T-cell (primary cell): ENCODE measurements at regions not wholly inside any gene's neighbourhood (a gene's known extent, or its start where the extent isn't known, plus 50 kb on each side); places are given as distances from the start of the nearest gene placed in this dataset.
"Not testable (repeated sequence)": the region's sequence is repeated elsewhere in the genome, so short reads cannot be mapped to it uniquely, and the experiment has no call there.

ENCODE experiments used
- ATAC-seq, 4 experiments: fragments of 200-7000 bp in 3 of 4; fragments of 150-1000 bp in 1 of 4; cut with Tn5 transposase; replicated peaks in 1 of 4; 1 replicate in 3 of 4; 2 replicates in 1 of 4; pipeline ENCODE4 v1.10.0; 2021; ENCODE audit warnings: moderate library complexity in 3 of 4, mild to moderate bottlenecking in 2 of 4, moderate number of reproducible peaks in 1 of 4
- CTCF ChIA-PET, 2 donors: fragments of 300-600 bp; sonication (Branson Sonifier 250); formaldehyde crosslinking; loops; one replicate each; lab custom pipeline; 2022; ENCODE audit warnings: antibody characterized with exemption in 2 of 2; lab: Charles Lee
- POLR2A ChIA-PET, 2 donors: fragments of 300-600 bp; sonication (Branson Sonifier 250); formaldehyde crosslinking; loops; one replicate each; lab custom pipeline; 2022; ENCODE audit warnings: antibody characterized with exemption in 2 of 2; lab: Charles Lee
- DNase-seq, 35 experiments: peaks; one replicate each; pipeline versions ENCODE4 v3.0.0 to v3.0.0-alpha.2; 2013 to 2023
- H3K27ac ChIP-seq: one replicate; pipeline ENCODE4 v1.5.1; 2013; ENCODE audit warnings: low read length
- H3K27me3 ChIP-seq, 2 experiments: replicated peaks in 1 of 2; 1 replicate in 1 of 2; 2 replicates in 1 of 2; pipeline versions ENCODE4 v1.6.1 to v1.7.0; 2013; ENCODE audit warnings: low read length in 1 of 2, mixed read lengths in 1 of 2; ENCODE audit not compliant: control insufficient read depth in 2 of 2, insufficient read depth in 2 of 2; ENCODE audit errors: extremely low read depth in 1 of 2
- H3K36me3 ChIP-seq, 2 donors: 1 replicate in 1 of 2; 2 replicates in 1 of 2; pipeline versions ENCODE4 v1.6.1 to v1.7.0; 2013; ENCODE audit warnings: low read length in 1 of 2; ENCODE audit not compliant: control insufficient read depth in 2 of 2, insufficient read depth in 1 of 2; ENCODE audit errors: extremely low read depth in 1 of 2
- H3K4me1 ChIP-seq, 2 experiments: 1 replicate in 1 of 2; 2 replicates in 1 of 2; pipeline versions ENCODE4 v1.6.1 to v1.7.0; 2013; ENCODE audit warnings: low read length in 2 of 2, mixed read lengths in 1 of 2; ENCODE audit not compliant: insufficient read depth in 2 of 2, control insufficient read depth in 1 of 2; ENCODE audit errors: extremely low read depth in 1 of 2
- H3K4me3 ChIP-seq, 2 donors: 1 replicate in 1 of 2; 2 replicates in 1 of 2; pipeline versions ENCODE4 v1.5.1 to v1.7.0; 2013; ENCODE audit warnings: mild to moderate bottlenecking in 2 of 2, low read length in 1 of 2, moderate library complexity in 1 of 2; ENCODE audit not compliant: control insufficient read depth in 1 of 2; ENCODE audit errors: extremely low read depth in 1 of 2
- H3K9me3 ChIP-seq: 2 replicates; pipeline ENCODE4 v1.7.0; 2013
- H3K27ac Mint-ChIP-seq, 2 donors: one replicate each; pipeline ENCODE4 v1.8.0; 2020 to 2021; ENCODE audit warnings: mild to moderate bottlenecking in 2 of 2, mixed read lengths in 2 of 2
- H3K27me3 Mint-ChIP-seq, 2 donors: one replicate each; pipeline ENCODE4 v1.8.0; 2021 to 2022; ENCODE audit warnings: mixed read lengths in 2 of 2
- H3K36me3 Mint-ChIP-seq: one replicate; pipeline ENCODE4 v1.8.0; 2021; ENCODE audit warnings: mixed read lengths
- H3K4me1 Mint-ChIP-seq, 3 donors: one replicate each; pipeline ENCODE4 v1.8.0; 2020 to 2022; ENCODE audit warnings: mixed read lengths in 3 of 3, mild to moderate bottlenecking in 1 of 3
- H3K4me3 Mint-ChIP-seq, 3 donors: one replicate each; pipeline ENCODE4 v1.8.0; 2020 to 2022; ENCODE audit warnings: mild to moderate bottlenecking in 3 of 3, mixed read lengths in 3 of 3, moderate library complexity in 3 of 3
- H3K9me3 Mint-ChIP-seq, 3 donors: one replicate each; pipeline ENCODE4 v1.8.0; 2020 to 2022; ENCODE audit warnings: mixed read lengths in 3 of 3
- WGBS: methylation state at CpG from one replicate; pipeline ENCODE4 v1.1.5; 2013; ENCODE audit warnings: missing lambda C conversion rate; ENCODE audit not compliant: insufficient coverage; 5-methylcytosine and 5-hydroxymethylcytosine counted together

DNA sequence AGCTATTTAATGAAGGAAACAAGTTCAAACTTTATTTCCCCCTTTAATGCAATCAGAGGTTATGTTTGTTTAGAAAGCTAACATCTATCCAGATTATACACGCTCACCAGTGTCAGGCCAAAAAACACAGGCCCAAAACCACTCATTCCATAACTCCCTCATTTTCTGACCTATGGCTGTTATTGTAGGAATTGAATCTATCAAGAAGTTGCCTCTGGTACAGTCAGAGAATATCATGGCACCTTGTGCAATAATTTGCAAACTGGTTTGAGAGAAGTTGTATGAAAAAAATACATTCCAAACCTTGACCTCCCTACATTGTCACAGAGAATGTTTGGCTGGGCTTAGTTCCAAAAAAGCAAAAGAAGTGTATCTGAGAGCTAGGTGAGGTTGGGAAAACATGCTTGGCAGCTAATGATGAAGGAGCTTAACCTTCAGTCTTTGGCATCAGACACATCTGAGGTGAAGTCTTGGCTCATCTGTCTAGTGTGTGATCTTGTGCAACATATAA is 591.0 kb downstream of the ANKRD50 start:
- no peak for ATAC-seq
- no peak overlapping the region for H3K27ac ChIP-seq
- Mint-ChIP-seq H3K27me3 (no peaks in the 10 kb centered on the region), H3K27ac (no peak overlapping the region), H3K36me3 (no peaks in the 10 kb centered on the region), H3K4me3 (no peak overlapping the region), H3K9me3 (peaks cover 0 to 3% (median 3%) of the 10 kb centered on the region in 3 donors), H3K4me1 (no peaks in the 10 kb centered on the region)
- no peak overlapping the region for H3K4me3 ChIP-seq
- POLR2A ChIA-PET: no interaction called here
- DNase-seq: no peak
- no peaks in the 10 kb centered on the region for H3K27me3 ChIP-seq
- no peaks in the 10 kb centered on the region for H3K9me3 ChIP-seq
- no peaks in the 10 kb centered on the region for H3K36me3 ChIP-seq
- WGBS: no CpG with 5 or more reads among the region's 1 CpG
- no peaks in the 10 kb centered on the region for H3K4me1 ChIP-seq
- CTCF ChIA-PET: no interaction called here

DNA sequence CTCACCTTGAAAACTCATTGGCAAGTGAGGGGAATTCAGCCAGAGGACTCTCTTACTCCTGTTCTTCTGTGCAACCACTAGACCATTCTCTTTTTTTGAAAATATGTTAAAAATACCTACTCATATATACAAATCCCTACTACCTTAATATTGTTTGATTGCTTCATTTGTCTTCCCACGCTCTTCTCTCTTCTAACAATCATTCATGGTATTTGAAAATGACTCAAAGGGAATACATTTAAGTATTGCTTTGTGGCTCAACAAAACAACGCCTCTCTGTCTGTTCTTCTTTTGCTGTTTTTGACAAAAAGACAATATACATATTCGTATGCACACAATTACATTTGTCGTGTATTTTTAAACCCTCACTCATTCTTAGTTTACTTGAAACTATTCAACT is 589.4 kb downstream of the ANKRD50 start:
- ChIA-PET POLR2A (no interaction called here), CTCF (interaction anchor here in 1 of 2 donors (0.5 kb wide), 1 partner anchor 1135 kb away, joined by 4 read pairs; no protein-coding TSS in a partner anchor)
- Histone ChIP-seq H3K36me3 (no peaks in the 10 kb centered on the region), H3K4me1 (no peaks in the 10 kb centered on the region), H3K27ac (no peak overlapping the region), H3K27me3 (no peaks in the 10 kb centered on the region), H3K9me3 (no peaks in the 10 kb centered on the region), H3K4me3 (no peak overlapping the region)
- DNase-seq (no peak), ATAC-seq (no peak)
- Mint-ChIP-seq H3K4me3 (no peak overlapping the region), H3K27ac (no peak overlapping the region), H3K9me3 (no peaks in the 10 kb centered on the region), H3K36me3 (no peaks in the 10 kb centered on the region), H3K27me3 (no peaks in the 10 kb centered on the region), H3K4me1 (no peaks in the 10 kb centered on the region)
- WGBS: no CpG with 5 or more reads among the region's 4 CpGs

GRCh38 chr4:124123721-124124120 is 588.8 kb downstream of the ANKRD50 start:
- no peak for DNase-seq
- Histone ChIP-seq H3K4me1 (no peaks in the 10 kb centered on the region), H3K36me3 (no peaks in the 10 kb centered on the region), H3K9me3 (no peaks in the 10 kb centered on the region), H3K27me3 (no peaks in the 10 kb centered on the region), H3K27ac (no peak overlapping the region), H3K4me3 (no peak overlapping the region)
- no peak for ATAC-seq
- peaks cover 3 to 5% (median 4%) of the 10 kb centered on the region in 3 donors for H3K9me3 Mint-ChIP-seq
- CTCF ChIA-PET: no interaction called here
- POLR2A ChIA-PET: no interaction called here
- no peak overlapping the region for H3K27ac Mint-ChIP-seq
- H3K27me3 Mint-ChIP-seq: no peaks in the 10 kb centered on the region
- no CpG with 5 or more reads among the region's 1 CpG for WGBS
- H3K4me1 Mint-ChIP-seq: no peaks in the 10 kb centered on the region
- H3K36me3 Mint-ChIP-seq: no peaks in the 10 kb centered on the region
- no peak overlapping the region for H3K4me3 Mint-ChIP-seq

GRCh38 chr4:124131324-124131723 is 581.2 kb downstream of the ANKRD50 start:
- H3K27me3 Mint-ChIP-seq, DNase-seq, H3K27ac ChIP-seq, H3K9me3 ChIP-seq, H3K4me1 ChIP-seq, ATAC-seq, H3K4me3 Mint-ChIP-seq, H3K27ac Mint-ChIP-seq, POLR2A ChIA-PET, CTCF ChIA-PET, H3K36me3 ChIP-seq, H3K4me1 Mint-ChIP-seq, H3K27me3 ChIP-seq, H3K36me3 Mint-ChIP-seq, H3K4me3 ChIP-seq: not testable (repeated sequence)
- 100% methylated on average over 1 of the region's 6 CpGs for WGBS
- H3K9me3 Mint-ChIP-seq: peaks cover 12 to 21% (median 18%) of the 10 kb centered on the region in 3 donors

GRCh38 chr4:124132161-124132560 is 580.4 kb downstream of the ANKRD50 start:
- WGBS: 100% methylated on average over 1 of the region's 2 CpGs
- DNase-seq (no peak), ATAC-seq (no peak)
- no peaks in the 10 kb centered on the region for H3K27me3 ChIP-seq
- no peak overlapping the region for H3K27ac Mint-ChIP-seq
- H3K36me3 Mint-ChIP-seq: no peaks in the 10 kb centered on the region
- H3K4me3 ChIP-seq: no peak overlapping the region
- H3K9me3 Mint-ChIP-seq: peaks cover 12 to 21% (median 18%) of the 10 kb centered on the region in 3 donors
- peaks cover 2% of the 10 kb centered on the region for H3K9me3 ChIP-seq
- H3K4me1 Mint-ChIP-seq: no peaks in the 10 kb centered on the region
- H3K27me3 Mint-ChIP-seq: no peaks in the 10 kb centered on the region
- H3K4me1 ChIP-seq: no peaks in the 10 kb centered on the region
- H3K27ac ChIP-seq: no peak overlapping the region
- ChIA-PET POLR2A (no interaction called here), CTCF (no interaction called here)
- H3K4me3 Mint-ChIP-seq: no peak overlapping the region
- H3K36me3 ChIP-seq: no peaks in the 10 kb centered on the region

GRCh38 chr4:124133753-124134152 is 578.8 kb downstream of the ANKRD50 start:
- peaks cover 9 to 18% (median 13%) of the 10 kb centered on the region in 3 donors for H3K9me3 Mint-ChIP-seq

GRCh38 chr4:124135409-124135813 is 577.1 kb downstream of the ANKRD50 start:
- no CpG with 5 or more reads among the region's 1 CpG for WGBS
- H3K27me3 Mint-ChIP-seq: no peaks in the 10 kb centered on the region
- Histone ChIP-seq H3K36me3 (no peaks in the 10 kb centered on the region), H3K9me3 (peaks cover 2% of the 10 kb centered on the region), H3K4me1 (no peaks in the 10 kb centered on the region), H3K4me3 (no peak overlapping the region), H3K27ac (no peak overlapping the region), H3K27me3 (no peaks in the 10 kb centered on the region)
- no peaks in the 10 kb centered on the region for H3K4me1 Mint-ChIP-seq
- ChIA-PET CTCF (no interaction called here), POLR2A (no interaction called here)
- H3K4me3 Mint-ChIP-seq: no peak overlapping the region
- ATAC-seq (no peak), DNase-seq (no peak)
- H3K36me3 Mint-ChIP-seq: no peaks in the 10 kb centered on the region
- no peak overlapping the region for H3K27ac Mint-ChIP-seq
- peaks cover 7 to 18% (median 13%) of the 10 kb centered on the region in 3 donors for H3K9me3 Mint-ChIP-seq

More at GRCh38 chr4:124133753-124134152, 578.8 kb downstream of the ANKRD50 start:
- Mint-ChIP-seq H3K4me3 (no peak overlapping the region), H3K36me3 (no peaks in the 10 kb centered on the region), H3K27me3 (no peaks in the 10 kb centered on the region), H3K4me1 (no peaks in the 10 kb centered on the region), H3K27ac (no peak overlapping the region)
- ATAC-seq (no peak), DNase-seq (no peak)
- no peak overlapping the region for H3K4me3 ChIP-seq
- H3K4me1 ChIP-seq: no peaks in the 10 kb centered on the region
- H3K9me3 ChIP-seq: peaks cover 2% of the 10 kb centered on the region
- WGBS: no CpG with 5 or more reads among the region's 1 CpG
- no peaks in the 10 kb centered on the region for H3K27me3 ChIP-seq
- no peak overlapping the region for H3K27ac ChIP-seq
- CTCF ChIA-PET: no interaction called here
- H3K36me3 ChIP-seq: no peaks in the 10 kb centered on the region
- POLR2A ChIA-PET: no interaction called here
